Common myeloid progenitor, CD34-positive (primary cell): ENCODE measurements at regions not wholly inside any gene's neighbourhood (a gene's known extent, or its start where the extent isn't known, plus 50 kb on each side); places are given as distances from the start of the nearest gene placed in this dataset.

Experiments
- CTCF ChIA-PET: fragments of 350-600 bp; sonication (Branson Sonifier 250); formaldehyde crosslinking; loops from one replicate; lab custom pipeline; 2021; ENCODE audit warnings: antibody characterized with exemption; lab: Charles Lee
- POLR2A ChIA-PET: fragments of 350-600 bp; sonication (Branson Sonifier 250); formaldehyde crosslinking; loops from one replicate; lab custom pipeline; 2021; ENCODE audit warnings: antibody characterized with exemption; lab: Charles Lee
- DNase-seq, 3 donors: peaks; one replicate each; pipeline versions ENCODE4 v3.0.0 to v3.0.0-alpha.2; 2013
- H3K27ac ChIP-seq, 2 experiments: 1 replicate in 1 of 2; 2 replicates in 1 of 2; pipeline ENCODE4 v1.7.0; 2013; ENCODE audit warnings: inconsistent platforms in 2 of 2, low read length in 2 of 2, mild to moderate bottlenecking in 2 of 2, low read depth in 1 of 2, moderate library complexity in 1 of 2; ENCODE audit not compliant: severe bottlenecking in 2 of 2, insufficient read depth in 1 of 2, poor library complexity in 1 of 2
- H3K27me3 ChIP-seq, 5 experiments: replicated peaks in 2 of 5; 1 replicate in 3 of 5; 2 replicates in 2 of 5; pipeline versions ENCODE4 v1.6.1 to v1.7.0; 2013; ENCODE audit warnings: low read length in 4 of 5, mild to moderate bottlenecking in 2 of 5, moderate library complexity in 2 of 5, inconsistent platforms in 1 of 5; ENCODE audit not compliant: insufficient read depth in 5 of 5, control insufficient read depth in 4 of 5
- H3K36me3 ChIP-seq, 4 experiments: 1 replicate in 2 of 4; 2 replicates in 2 of 4; pipeline versions ENCODE4 v1.6.1 to v1.7.0; 2013; ENCODE audit warnings: low read length in 3 of 4, control low read depth in 1 of 4, mild to moderate bottlenecking in 1 of 4; ENCODE audit not compliant: control insufficient read depth in 4 of 4, insufficient read depth in 4 of 4
- H3K4me1 ChIP-seq, 4 experiments: 1 replicate in 3 of 4; 2 replicates in 1 of 4; pipeline versions ENCODE4 v1.6.1 to v1.7.1; 2013; ENCODE audit warnings: low read length in 3 of 4, mild to moderate bottlenecking in 3 of 4, control low read depth in 1 of 4, inconsistent platforms in 1 of 4, moderate library complexity in 1 of 4; ENCODE audit not compliant: control insufficient read depth in 4 of 4, insufficient read depth in 4 of 4; ENCODE audit errors: control extremely low read depth in 1 of 4
- H3K4me3 ChIP-seq, 7 experiments: 1 replicate in 4 of 7; 2 replicates in 3 of 7; pipeline versions ENCODE4 v1.5.1 to v1.7.0; 2013; ENCODE audit warnings: mild to moderate bottlenecking in 7 of 7, low read length in 6 of 7, moderate library complexity in 6 of 7, inconsistent platforms in 2 of 7, low read depth in 2 of 7, control low read depth in 1 of 7; ENCODE audit not compliant: insufficient read depth in 4 of 7, control insufficient read depth in 1 of 7; ENCODE audit errors: extremely low read depth in 1 of 7
- H3K9me3 ChIP-seq, 5 experiments: 1 replicate in 4 of 5; 2 replicates in 1 of 5; pipeline versions ENCODE4 v1.6.1 to v1.7.1; 2013; ENCODE audit warnings: low read length in 4 of 5, mild to moderate bottlenecking in 2 of 5, inconsistent platforms in 1 of 5, low read depth in 1 of 5, moderate library complexity in 1 of 5; ENCODE audit not compliant: control insufficient read depth in 4 of 5, insufficient read depth in 2 of 5; ENCODE audit errors: control extremely low read depth in 1 of 5
- WGBS: methylation state at CpG from one replicate; pipeline ENCODE4 v1.1.5; 2013; ENCODE audit not compliant: insufficient coverage; 5-methylcytosine and 5-hydroxymethylcytosine counted together

DNA sequence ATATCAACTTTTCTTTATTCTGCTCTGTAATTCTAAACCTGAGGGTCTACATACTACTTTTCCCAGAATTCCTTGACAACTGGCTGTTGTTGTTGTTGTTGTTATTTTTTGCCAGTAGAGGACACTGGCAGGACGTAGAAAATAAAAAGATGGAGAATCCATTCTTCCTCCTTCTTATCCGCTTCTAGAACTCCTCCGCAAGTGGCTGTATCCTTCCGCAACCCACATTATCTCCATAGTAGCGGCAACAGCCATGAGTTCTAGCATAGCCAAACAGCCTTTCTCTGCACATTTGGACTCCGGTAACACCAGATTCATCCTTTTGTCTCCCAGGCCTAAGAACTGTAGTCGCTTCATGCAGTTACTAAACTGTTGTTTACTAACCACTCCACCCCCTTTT is 91.1 kb upstream of the CACHD1 start:
- ChIA-PET CTCF (no interaction called here), POLR2A (no interaction called here)
- H3K4me1 ChIP-seq, result no peaks in the 10 kb centered on the region
- H3K36me3 ChIP-seq, result no peaks in the 10 kb centered on the region
- WGBS, result 94% methylated on average over 6 of the region's 7 CpGs
- H3K27me3 ChIP-seq, result no peaks in the 10 kb centered on the region
- H3K9me3 ChIP-seq, result no peaks in the 10 kb centered on the region
- H3K27ac ChIP-seq, result no peak overlapping the region
- H3K4me3 ChIP-seq, result no peak overlapping the region
- no peak for DNase-seq

DNA sequence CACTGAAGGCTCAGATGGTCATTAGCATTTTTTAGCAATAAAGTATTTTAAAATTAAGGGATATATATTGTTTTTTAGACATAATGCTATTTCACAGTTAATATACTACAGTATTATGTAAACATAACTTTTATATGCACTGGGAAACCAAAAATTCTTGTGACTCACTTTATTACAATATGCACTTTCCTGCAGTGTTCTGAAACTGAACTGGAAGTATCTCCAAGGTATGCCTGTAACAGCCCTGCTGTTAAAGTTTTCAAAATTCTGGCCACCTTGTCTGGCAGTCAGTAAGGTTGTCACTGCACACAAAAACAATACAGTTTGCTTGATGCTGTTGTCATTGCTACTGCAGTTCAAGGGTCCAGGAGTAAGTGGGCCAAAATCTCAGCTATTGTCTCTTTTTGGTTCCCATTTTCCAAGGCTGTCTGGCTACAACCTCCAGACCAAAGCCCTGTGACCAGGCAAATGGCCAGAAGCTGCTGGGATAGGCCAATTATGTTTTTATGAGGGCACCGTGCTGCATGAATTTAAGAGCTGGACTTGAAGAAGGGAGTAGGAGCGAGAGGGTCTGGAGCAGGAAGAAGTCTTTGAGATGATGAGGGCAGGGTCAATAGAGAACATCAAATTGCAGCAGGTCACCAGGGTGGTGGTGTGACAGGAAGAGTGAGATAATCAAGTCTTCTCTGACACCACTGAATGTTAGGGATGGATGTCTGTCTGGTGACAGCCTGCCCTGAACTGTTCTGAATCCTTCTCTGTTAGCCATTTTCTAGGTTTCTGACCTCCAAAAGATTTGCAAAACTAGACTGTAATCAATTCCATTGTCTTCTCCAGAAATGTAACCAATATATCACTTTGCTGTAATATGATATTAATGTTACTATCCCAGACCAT is 82.3 kb upstream of the CACHD1 start:
- ChIA-PET CTCF (interaction anchor here (1.0 kb wide), 1 partner anchor 10 kb away, joined by 3 read pairs; no protein-coding TSS in a partner anchor), POLR2A (no interaction called here)
- Histone ChIP-seq H3K9me3 (peaks cover 0 to 4% (median 2%) of the 10 kb centered on the region in 5 experiments), H3K27ac (no peak overlapping the region), H3K36me3 (no peaks in the 10 kb centered on the region), H3K4me1 (no peaks in the 10 kb centered on the region), H3K27me3 (no peaks in the 10 kb centered on the region), H3K4me3 (no peak overlapping the region)
- no peak for DNase-seq
- 96% methylated on average over 2 of the region's 2 CpGs for WGBS

DNA sequence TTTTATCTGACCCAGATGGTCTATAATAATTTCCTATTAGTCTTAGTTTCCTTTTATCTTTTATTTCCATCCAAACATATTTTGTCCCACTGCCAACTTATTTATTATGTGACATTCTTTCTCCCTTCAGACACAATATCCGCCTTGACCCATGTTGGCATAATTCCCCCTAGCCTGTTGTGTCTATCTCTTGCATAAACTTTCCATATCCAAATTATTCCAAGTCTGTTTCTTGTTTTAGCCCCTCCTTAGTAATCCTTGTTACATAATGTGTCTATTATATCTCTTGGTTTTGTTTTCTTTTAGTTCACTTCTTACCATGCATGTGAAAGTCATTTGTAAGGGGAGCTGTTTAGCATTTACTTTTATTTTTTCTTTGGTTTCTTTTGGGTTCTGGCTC is 81.6 kb upstream of the CACHD1 start:
- H3K4me1 ChIP-seq, result no peaks in the 10 kb centered on the region
- H3K9me3 ChIP-seq, result peaks cover 0 to 4% (median 2%) of the 10 kb centered on the region in 5 experiments
- WGBS, result 100% methylated on average over 1 of the region's 1 CpG
- H3K27ac ChIP-seq, result no peak overlapping the region
- H3K4me3 ChIP-seq, result no peak overlapping the region
- POLR2A ChIA-PET, result no interaction called here
- DNase-seq, result peak in 2 of 3 donors; percentile 7 to 19
- no peaks in the 10 kb centered on the region for H3K36me3 ChIP-seq
- H3K27me3 ChIP-seq, result no peaks in the 10 kb centered on the region
- CTCF ChIA-PET, result interaction anchor here (0.7 to 1.0 kb wide), 2 partner anchors 11 to 20 kb away, joined by 3 to 4 read pairs; no protein-coding TSS in a partner anchor

DNA sequence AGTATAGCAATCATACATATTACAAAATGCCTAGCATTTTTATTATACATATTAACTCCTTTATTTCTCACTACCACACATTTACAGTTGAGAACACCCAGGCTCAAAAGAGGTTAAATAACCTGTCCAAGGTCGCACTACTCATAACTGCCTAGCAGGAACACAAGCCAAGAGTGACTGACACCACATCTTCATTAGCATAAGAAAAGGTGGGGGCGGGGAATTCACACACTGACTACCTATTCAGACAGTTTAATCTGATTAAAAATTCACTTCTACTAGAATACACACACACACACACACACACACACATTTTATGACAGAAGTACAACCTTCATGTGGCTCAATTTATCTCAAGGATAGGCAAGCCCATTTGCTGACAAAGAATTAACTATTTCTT is 77.8 kb upstream of the CACHD1 start:
- Histone ChIP-seq H3K36me3 (no peaks in the 10 kb centered on the region), H3K4me1 (no peaks in the 10 kb centered on the region), H3K27ac (no peak overlapping the region), H3K4me3 (no peak overlapping the region), H3K9me3 (peaks cover 0 to 2% (median 0%) of the 10 kb centered on the region in 5 experiments), H3K27me3 (no peaks in the 10 kb centered on the region)
- WGBS, result 100% methylated on average over 1 of the region's 2 CpGs
- ChIA-PET POLR2A (no interaction called here), CTCF (no interaction called here)
- DNase-seq, result no peak

DNA sequence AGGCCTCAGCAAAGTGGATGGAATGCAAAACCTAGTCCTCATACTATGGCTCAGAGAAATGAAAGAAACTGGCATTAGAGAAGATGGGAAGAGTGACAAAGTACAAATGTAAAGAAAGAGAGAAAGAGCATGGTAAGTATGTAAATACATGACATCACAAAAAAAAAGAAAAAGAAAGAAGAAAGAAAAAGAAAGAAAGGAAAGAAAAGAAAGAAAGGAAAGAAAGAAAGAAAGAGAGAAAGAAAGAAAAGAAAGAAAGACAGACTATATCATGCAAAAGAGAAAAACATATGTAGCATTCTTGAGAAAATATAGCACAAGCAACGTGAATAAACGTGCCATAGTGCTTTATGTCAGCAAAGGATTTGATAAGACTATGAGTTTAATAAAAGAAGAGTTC is 76.1 kb upstream of the CACHD1 start:
- ChIA-PET CTCF (no interaction called here), POLR2A (no interaction called here)
- peaks cover 0 to 2% (median 0%) of the 10 kb centered on the region in 5 experiments for H3K9me3 ChIP-seq
- no peaks in the 10 kb centered on the region for H3K4me1 ChIP-seq
- no peaks in the 10 kb centered on the region for H3K36me3 ChIP-seq
- no peak for DNase-seq
- H3K27me3 ChIP-seq, result no peaks in the 10 kb centered on the region
- H3K27ac ChIP-seq, result no peak overlapping the region
- no CpG with 5 or more reads among the region's 2 CpGs for WGBS
- no peak overlapping the region for H3K4me3 ChIP-seq

DNA sequence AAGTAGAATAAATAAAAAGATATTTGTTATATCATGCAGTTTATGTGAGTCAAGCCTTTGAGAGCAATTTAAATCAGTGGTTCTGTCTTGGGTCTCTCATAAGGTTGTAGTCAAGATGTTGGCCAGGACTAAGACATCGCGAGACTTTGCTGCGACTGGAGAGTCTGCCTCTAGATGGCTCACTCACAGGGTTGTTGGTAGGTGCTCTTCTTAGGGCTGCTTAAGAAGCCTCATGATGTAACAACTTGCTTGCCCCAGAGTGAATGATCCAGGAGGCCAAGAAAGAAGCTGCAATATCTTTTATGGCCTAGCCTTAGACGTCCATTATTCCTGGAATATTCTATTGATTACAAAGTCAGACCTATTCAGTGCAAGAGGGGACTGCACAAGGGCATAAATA is 73.1 kb upstream of the CACHD1 start:
- CTCF ChIA-PET, result no interaction called here
- POLR2A ChIA-PET, result interaction anchor here (0.7 kb wide), 1 partner anchor 46 kb away, joined by 3 read pairs; no protein-coding TSS in a partner anchor
- no peak overlapping the region for H3K27ac ChIP-seq
- no peaks in the 10 kb centered on the region for H3K36me3 ChIP-seq
- no peak overlapping the region for H3K4me3 ChIP-seq
- H3K4me1 ChIP-seq, result no peaks in the 10 kb centered on the region
- DNase-seq, result no peak
- H3K27me3 ChIP-seq, result no peaks in the 10 kb centered on the region
- WGBS, result 96% methylated on average over 4 of the region's 4 CpGs
- H3K9me3 ChIP-seq, result no peaks in the 10 kb centered on the region

DNA sequence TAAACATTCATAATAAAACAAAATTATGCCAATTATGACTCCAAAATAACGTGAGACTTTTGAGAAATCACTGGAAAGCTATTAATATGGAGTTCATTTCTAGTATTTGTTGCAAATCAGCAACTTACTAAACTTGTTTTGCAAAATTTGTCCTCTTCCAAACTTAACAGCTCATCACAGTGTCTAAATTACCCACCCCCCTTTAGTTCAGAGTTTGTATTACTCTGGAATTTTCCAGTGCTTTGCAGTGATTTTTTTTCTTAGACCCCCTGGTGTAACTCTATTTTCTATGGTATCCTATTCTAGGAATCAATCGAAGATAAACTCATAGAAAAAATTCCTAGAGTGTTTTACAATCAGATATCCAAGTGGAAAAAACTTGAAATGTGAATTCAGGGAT is 72.4 kb upstream of the CACHD1 start:
- Histone ChIP-seq H3K4me3 (no peak overlapping the region), H3K36me3 (no peaks in the 10 kb centered on the region), H3K27me3 (no peaks in the 10 kb centered on the region), H3K27ac (no peak overlapping the region), H3K4me1 (no peaks in the 10 kb centered on the region), H3K9me3 (no peaks in the 10 kb centered on the region)
- CTCF ChIA-PET, result no interaction called here
- DNase-seq, result no peak
- POLR2A ChIA-PET, result no interaction called here
- WGBS, result no CpG with 5 or more reads among the region's 2 CpGs
